Epidermal melanocyte (primary cell): ENCODE measurements at regions not wholly inside any gene's neighbourhood (a gene's known extent, or its start where the extent isn't known, plus 50 kb on each side); places are given as distances from the start of the nearest gene placed in this dataset.

ENCODE experiments used
- DNase-seq: peaks from one replicate; pipeline ENCODE4 v3.0.0; 2011; ENCODE audit warnings: low spot score; ENCODE audit not compliant: insufficient read length

DNA sequence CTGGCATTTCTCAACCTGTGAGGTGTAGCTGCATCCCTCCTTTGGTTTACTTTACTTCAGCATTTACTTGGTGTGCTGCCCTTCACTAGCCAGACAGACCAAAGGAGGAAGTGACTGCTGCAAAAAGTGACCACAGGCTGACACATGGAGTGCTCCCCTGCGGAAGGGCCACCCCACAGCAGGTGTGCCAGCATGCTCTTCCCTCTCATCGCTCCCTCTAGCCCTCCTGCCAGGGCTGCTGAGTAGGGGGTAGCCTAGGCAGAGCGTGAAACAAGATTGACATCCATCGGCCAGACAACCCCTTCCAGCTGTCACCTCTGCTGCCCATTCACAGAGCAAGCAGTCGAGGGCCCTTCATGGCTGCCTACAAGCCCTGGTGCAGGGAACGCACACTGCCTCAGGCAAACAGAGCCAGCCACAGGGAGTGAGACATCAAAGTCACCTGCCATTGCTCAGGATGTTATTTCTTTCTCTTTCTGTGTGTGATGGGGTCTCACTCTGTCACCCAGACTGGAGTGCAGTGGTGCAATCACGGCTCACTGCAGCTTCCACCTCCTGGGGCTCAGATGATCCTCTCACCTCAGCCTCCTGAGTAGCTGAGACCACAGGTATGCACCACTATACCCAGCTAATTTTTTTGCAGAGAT is 102.0 kb upstream of the RPS6KA2 start:
- no peak for DNase-seq

DNA sequence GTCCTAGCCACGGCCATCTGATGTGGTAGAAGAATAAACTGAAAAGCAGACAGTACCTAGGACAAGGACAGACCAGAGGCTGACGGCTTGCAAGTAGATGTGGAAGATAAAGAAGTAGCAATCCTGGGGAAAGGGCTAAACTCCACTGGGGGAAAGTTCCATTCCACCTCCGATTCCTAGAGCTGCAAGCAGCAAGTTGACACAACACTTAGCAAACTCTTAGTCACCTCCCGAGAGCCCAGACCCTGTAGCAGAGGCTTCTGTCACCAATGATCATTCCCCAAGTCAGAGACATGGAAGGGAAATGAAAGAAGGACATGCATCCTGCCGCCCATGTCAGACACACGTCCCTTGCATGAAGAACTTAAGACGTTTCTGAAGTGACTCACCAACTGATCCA is 99.2 kb upstream of the RPS6KA2 start:
- DNase-seq: no peak

DNA sequence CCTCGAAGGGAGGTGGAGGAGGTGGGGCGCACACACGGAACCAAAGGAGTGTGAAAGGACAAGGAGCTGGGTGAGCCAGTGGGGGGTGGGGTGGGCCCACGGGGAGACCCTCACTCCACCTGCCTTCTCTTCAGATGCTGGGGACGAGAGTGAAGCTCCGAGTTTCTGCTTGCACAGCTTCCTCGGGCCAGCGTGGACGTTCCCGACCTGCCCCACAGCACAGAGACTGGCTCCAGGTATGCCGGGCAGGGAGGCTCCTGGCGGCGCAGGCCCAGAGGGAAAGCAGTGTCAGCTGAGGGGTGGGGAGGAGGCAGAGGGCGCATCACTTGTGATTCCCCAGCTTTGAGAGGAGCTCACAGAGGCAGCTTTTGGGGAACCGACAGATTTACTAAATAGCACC is 98.5 kb upstream of the RPS6KA2 start:
- no peak for DNase-seq

DNA sequence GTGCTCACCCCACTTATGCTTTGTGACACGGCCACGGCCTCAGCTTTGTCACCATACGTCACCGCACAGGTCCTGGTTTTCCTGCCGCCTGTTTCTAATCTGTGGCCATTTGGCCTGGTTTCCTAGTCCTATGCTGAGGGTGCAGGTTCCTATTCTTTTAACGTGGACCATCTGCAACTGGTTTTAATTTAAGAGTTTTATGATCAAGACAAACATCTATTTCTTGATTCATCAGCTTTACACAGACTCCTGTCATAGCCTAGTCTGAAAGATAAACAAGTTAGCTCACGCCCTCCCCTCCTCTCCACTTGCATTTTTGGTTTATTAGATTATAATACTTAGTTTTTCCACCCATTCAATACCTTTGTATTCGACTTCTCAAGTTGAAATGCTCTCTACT is 97.5 kb upstream of the RPS6KA2 start:
- DNase-seq: no peak

DNA sequence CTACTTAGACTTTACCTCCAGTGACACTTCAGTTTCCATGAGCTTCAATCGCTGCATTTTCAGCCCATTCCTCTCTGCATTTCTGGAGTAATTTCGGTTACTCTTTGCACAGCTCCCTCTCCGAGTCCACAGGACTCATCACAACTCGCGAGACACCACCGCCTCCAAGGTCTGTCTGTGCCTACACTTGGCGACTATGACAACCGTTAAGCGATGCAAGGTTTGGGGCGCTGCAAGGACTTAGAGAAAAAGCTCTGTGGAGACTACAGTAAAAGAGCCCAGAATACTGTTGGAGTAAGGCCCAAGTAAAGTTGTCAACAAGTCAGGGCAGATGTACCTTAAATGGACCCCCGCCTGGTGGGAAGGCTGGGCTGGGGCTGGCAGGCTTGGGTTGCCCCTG is 95.7 kb upstream of the RPS6KA2 start:
- no peak for DNase-seq

- DNase-seq: no peak
These were observed 94.5 kb upstream of the RPS6KA2 start for GRCh38 chr6:166721576-166721975.

- DNase-seq: no peak
These were observed 93.8 kb upstream of the RPS6KA2 start for GRCh38 chr6:166720856-166721255.

GRCh38 chr6:166719019-166719418 is 92.0 kb upstream of the RPS6KA2 start:
- no peak for DNase-seq

DNA sequence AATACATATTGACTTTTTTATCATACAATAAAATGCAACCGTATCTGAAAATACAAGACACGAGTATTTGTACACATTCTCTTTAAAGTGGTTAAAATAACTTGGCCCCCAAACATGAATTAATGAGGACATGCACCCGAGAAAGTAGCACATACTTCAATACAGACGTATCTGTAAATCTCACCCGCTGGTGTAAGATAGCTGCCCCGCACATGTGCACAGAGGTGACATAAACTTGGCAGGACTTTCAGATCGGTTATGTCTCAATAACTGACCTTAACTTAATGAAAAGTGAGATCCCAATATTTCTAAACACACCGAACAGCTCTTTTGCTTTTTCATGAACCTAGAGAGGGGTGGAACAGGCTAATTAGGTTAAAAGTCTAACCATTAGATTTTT is 91.5 kb upstream of the RPS6KA2 start:
- DNase-seq: no peak

DNA sequence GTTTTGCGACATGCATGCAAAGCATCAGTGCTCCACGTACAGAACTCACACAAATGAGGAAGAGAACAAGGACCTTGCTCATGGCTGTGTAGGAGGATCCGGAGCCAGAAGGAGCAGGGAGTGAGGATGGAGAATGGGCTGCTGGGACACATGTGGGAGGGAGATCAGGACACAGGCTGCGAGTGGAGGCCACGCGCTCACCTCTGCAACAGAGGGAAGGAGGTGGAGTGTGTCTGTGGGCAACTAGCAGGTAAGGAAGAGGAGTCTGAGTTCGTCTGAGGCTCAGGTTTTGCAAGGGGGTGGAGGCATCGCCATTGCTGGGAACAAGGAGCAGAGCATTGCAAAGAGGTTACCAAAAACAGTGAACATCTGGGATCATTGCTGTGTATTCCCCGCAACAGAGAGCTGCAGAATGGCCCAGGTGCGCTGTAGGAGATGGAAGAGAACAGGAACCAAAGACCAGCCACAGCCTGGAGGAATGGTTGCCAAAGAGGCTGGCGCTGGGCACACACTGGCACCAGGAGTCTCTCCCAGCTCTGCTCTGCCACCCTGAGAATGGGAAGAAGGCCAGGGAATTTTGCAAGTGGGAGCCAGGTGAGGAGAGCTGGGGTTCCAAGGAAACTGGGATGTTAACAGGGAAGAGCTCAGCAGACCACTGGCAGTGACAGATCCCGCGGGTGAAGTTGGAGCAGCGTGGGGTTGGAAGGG is 90.0 kb upstream of the RPS6KA2 start:
- no peak for DNase-seq

- DNase-seq: no peak
These were observed 88.9 kb upstream of the RPS6KA2 start for GRCh38 chr6:166715992-166716391.

- DNase-seq: no peak
These were observed 88.0 kb upstream of the RPS6KA2 start for GRCh38 chr6:166715065-166715464.

- DNase-seq: no peak
These were observed 87.5 kb upstream of the RPS6KA2 start for GRCh38 chr6:166714581-166714980.

DNA sequence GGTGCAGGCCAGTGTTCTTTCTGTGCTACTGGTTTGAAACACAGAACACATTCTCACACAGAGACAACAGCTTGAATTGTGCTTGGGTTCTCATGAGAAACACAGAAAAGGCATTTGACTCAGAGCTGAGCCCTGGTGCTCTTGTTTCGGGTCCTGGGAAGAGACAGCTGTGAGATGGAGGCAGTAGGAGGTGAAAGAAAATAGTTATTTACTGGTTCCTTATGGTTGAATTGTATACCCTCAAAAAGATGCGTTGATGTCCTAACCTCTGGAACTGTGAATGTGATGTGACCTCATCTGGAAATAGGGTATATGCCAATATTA is 87.1 kb upstream of the RPS6KA2 start:
- no peak for DNase-seq

- DNase-seq: no peak
These were observed 86.6 kb upstream of the RPS6KA2 start for GRCh38 chr6:166713434-166714186.

DNA sequence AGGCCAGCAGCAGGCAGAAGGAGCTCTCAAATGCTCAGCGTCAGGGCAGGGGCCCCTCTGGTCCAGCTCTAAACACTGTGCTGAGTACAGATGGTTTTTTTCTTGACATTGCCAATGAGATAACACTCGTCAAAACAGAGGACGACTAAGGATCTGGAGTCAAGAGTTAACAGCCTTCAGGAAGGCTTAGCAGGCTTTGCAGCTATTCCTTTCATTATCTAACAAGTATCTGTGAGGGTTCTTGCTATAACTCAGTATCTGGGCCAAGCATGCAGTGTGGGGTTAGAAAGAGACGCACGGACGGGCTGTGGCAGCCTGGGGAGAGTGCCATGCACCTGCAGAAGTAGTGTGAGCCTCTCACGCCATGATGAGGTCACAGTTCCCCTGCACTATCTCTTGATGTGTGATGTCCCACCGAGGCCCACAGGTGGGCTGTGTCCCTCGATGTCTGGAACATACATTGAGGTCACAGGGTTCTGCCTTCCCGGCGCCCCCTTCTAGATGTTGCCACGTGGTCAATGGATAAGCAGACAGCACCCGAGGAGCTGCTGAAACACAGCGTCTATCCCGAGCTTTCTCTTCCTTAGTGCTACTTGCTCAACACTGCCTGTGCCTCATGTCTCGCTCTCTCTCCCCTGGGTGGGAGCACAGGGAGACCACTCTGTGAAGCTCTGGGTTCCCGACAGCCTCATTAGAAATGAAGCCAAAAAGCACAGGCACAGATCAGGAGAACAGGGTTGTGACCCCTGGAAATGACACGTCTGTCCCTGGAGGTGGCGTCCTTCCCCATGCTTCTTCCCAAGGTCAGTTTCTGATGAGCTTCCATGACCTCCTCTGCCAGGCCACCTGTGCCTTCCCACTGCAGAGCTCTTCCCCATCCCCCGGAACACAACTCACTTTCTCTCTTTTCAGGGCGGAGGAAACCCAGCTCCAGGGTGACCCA is 85.5 kb upstream of the RPS6KA2 start:
- DNase-seq: no peak

GRCh38 chr6:166710084-166710483 is 83.0 kb upstream of the RPS6KA2 start:
- DNase-seq: no peak

DNA sequence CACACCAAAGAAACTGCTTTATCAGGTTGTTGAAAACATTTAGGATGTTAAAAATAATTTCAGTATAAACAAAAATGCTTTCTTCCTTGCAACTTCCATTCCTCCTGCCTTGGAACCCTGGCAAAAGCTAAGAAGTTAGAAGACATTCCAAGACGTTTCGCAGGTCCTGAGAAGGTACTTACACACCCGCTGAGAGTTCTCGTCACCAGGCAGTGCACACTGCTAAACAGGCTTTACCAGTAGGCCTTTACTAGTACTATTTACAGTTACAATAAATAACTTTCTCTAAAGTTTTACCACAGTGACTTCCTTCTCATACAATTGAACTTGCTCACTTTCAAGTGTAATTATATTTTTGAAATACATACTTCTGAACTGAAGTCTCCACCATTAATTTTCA is 81.4 kb upstream of the RPS6KA2 start:
- DNase-seq: no peak

GRCh38 chr6:166707045-166707444 is 80.0 kb upstream of the RPS6KA2 start:
- no peak for DNase-seq

- DNase-seq: no peak
These were observed 78.0 kb upstream of the RPS6KA2 start for GRCh38 chr6:166705069-166705468.

- DNase-seq: no peak
These were observed 77.1 kb upstream of the RPS6KA2 start for GRCh38 chr6:166704171-166704570.
